ENCODE measurements at regions not wholly inside any gene's neighbourhood (a gene's known extent, or its start where the extent isn't known, plus 50 kb on each side); places are given as distances from the start of the nearest gene placed in this dataset.

DNA sequence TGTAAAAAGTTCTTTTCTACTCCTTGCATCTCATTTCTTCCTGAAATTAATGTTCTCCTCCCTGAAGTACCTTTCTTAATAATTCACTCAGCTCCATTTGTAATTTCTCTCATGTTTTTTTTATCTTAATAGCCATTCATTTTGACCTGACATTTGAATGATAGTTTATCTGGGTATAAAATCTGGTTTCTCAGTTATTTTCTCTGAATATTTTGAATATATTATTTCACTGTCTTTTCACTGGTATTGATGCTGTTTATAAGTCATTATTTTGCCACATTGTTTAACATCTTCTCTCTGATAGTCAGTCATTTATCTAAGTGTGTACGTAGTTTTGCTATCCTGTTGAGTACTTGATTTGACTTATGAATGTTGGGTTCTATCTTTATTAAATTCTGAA lies 68.8 kb upstream of the ARHGAP18 start:
- Mint-ChIP-seq H3K9me3 (peaks cover 14% of the 10 kb centered on the region), H3K4me3 (no peak overlapping the region), H3K36me3 (ENCODE audit: low read depth) (peaks cover 4% of the 10 kb centered on the region), H3K27me3 (peaks cover 10% of the 10 kb centered on the region), H3K27ac (no peak overlapping the region), H3K4me1 (peaks cover 1% of the 10 kb centered on the region)
- POLR2A ChIA-PET = no interaction called here
- CTCF ChIA-PET = no interaction called here
- no peak for DNase-seq

DNA sequence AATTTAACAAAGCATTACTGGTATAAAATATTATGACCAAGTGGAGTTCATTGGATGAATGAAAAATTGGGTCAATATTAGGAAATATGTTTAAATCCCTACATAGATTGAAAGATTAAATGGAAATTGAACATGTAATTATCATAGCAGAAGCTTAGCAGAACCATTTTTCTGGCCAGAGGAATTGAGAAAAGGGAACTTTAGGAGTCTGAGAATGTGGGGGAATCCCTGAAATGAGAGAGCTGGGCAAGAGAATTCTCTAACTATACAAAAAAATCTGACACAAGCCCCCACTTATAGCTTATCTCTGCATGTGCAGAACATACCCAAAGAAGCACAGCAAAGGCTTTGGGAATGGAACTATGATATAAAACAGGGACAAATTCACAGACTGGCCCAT lies 67.4 kb upstream of the ARHGAP18 start:
- ChIA-PET POLR2A (no interaction called here), CTCF (interaction anchor here (0.7 to 3.8 kb wide), 3 partner anchors 10 to 180 kb away, joined by 3 to 23 read pairs (median 3); no protein-coding TSS in a partner anchor)
- no peak overlapping the region for H3K4me3 Mint-ChIP-seq
- H3K9me3 Mint-ChIP-seq = peaks cover 14% of the 10 kb centered on the region
- peaks cover 6% of the 10 kb centered on the region for H3K27me3 Mint-ChIP-seq
- H3K4me1 Mint-ChIP-seq = peaks cover 1% of the 10 kb centered on the region
- peaks cover 4% of the 10 kb centered on the region for H3K36me3 Mint-ChIP-seq (ENCODE audit: low read depth)
- DNase-seq = no peak
- no peak overlapping the region for H3K27ac Mint-ChIP-seq

DNA sequence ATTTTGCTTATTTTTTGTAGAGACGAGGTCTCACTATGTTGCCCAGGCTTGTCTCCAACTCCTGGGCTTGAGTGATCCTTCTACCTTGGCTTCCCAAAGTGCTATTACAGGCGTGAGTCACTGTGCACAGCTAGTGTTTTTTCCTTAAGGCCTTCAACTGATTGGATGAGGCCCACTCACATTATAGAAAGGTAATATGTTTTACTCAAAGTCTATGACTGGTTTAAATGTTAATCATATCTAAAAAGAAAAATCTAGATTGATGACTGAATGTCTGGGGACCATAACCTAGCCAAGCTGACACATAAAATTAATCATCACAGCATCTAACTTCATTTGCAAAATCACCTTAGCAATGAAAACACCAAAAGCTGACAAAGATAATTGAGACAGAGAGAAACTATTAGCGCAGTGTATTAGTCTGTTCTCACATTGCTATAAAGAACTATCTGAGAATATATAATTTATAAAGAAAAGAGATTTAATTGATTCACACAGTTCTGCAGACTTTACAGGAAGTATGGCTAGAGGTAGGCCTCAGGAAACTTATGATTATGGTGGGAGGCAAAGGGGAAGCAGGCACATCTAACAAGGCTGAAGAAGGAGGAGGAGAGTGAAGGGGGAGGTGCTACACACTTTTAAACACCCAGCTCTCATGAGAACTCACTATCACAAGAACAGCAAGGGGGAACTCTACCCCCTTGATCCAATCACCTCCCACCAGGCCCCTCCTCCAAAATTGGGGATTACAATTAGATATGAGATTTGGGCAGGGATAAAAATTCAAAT lies 66.8 kb upstream of the ARHGAP18 start:
- H3K4me3 Mint-ChIP-seq = no peak overlapping the region
- CTCF ChIA-PET = interaction anchor here (0.7 to 3.8 kb wide), 4 partner anchors 9 to 179 kb away, joined by 3 to 23 read pairs (median 8); no protein-coding TSS in a partner anchor
- DNase-seq = no peak

DNA sequence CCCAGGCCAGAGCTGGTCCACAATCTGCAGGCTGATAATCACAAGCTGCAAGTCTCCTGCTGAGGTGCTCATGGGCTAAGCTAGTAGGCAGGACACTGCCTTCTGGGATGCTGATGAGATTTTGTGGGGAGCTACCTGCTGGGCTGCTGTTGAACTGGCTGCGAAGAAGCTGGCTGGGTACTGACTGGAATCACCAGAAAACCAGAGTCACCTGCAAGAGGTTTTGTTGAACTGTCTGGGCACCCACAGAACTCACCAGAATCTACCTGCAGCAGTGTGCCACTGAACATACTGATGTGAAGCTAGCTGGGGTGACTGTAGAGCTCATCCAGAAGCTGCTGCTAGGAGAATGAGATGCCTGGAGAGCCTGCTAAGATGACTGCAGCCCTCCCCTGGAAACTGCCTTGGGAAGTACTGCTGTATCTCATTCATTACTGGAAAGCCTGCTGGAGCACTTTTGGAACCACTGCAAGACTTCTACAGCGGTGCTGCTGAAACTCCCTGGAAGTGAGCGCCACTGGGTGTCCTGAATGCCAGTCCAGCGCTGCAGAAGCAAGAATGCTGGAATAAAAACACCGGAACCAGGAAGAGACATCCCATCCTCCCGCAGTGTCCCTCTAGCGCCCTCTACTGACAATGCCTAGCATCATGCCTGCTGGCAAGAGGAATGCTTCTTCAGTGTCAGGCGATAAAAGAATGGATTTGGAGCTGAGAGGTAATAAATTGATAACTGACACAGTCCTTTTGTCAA lies 64.9 kb upstream of the ARHGAP18 start:
- Mint-ChIP-seq H3K27ac (no peak overlapping the region), H3K36me3 (ENCODE audit: low read depth) (peaks cover 4% of the 10 kb centered on the region), H3K4me3 (no peak overlapping the region), H3K27me3 (peaks cover 22% of the 10 kb centered on the region), H3K4me1 (peaks cover 1% of the 10 kb centered on the region), H3K9me3 (peaks cover 13% of the 10 kb centered on the region)
- ChIA-PET CTCF (interaction anchor here (0.5 to 3.8 kb wide), 26 partner anchors 11 to 639 kb away, joined by 3 to 23 read pairs (median 4); no protein-coding TSS in a partner anchor), POLR2A (no interaction called here)
- DNase-seq = peak; percentile 50

More for the DNA sequence above, 66.8 kb upstream of the ARHGAP18 start:
- POLR2A ChIA-PET = no interaction called here
- peaks cover 4% of the 10 kb centered on the region for H3K36me3 Mint-ChIP-seq (ENCODE audit: low read depth)
- peaks cover 1% of the 10 kb centered on the region for H3K4me1 Mint-ChIP-seq
- H3K9me3 Mint-ChIP-seq = peaks cover 14% of the 10 kb centered on the region
- H3K27me3 Mint-ChIP-seq = peaks cover 10% of the 10 kb centered on the region
- no peak overlapping the region for H3K27ac Mint-ChIP-seq

DNA sequence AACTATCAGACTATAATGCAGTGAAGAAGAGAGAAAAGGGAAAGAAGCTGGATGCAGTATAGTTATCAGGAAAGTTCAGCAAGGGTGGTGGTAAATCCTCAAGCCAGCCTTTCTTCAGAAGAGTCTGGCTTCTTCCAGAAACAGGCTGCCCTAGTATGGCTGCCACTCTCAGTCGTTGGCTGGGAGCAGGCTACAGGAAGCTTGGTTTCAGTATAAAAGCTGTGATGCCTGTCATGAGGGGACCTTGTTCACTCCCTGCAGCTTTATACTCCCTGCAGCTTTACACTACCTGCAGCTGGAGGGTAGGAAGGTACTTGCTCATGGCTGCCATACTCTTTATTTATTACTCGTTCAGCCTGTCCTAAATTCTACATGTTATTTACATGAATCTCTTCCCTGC lies 63.3 kb upstream of the ARHGAP18 start:
- ChIA-PET CTCF (no interaction called here), POLR2A (no interaction called here)
- DNase-seq = no peak
- peaks cover 1% of the 10 kb centered on the region for H3K4me1 Mint-ChIP-seq
- peaks cover 31% of the 10 kb centered on the region for H3K27me3 Mint-ChIP-seq
- peaks cover 4% of the 10 kb centered on the region for H3K9me3 Mint-ChIP-seq
- H3K27ac Mint-ChIP-seq = no peak overlapping the region
- H3K36me3 Mint-ChIP-seq (ENCODE audit: low read depth) = peaks cover 4% of the 10 kb centered on the region
- H3K4me3 Mint-ChIP-seq = no peak overlapping the region

DNA sequence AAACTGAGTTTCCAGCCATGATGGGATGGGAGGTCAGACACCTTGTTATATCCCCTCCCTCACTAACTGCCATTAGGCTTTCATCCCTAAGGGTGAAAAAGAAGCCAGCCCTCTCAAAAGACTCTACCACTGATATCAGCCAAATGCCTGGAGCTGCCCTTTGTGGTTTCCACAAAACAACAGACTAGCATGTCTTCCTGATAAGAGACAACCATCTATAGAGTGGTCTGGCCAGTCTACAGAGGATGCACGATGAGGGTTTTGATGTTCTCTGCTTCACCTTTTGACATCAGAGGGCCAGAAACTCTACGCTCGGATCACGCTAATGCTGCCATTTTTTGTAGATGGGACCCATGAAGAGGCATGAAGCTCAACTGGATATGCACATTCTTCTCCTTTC lies 61.7 kb upstream of the ARHGAP18 start:
- H3K27ac Mint-ChIP-seq = no peak overlapping the region
- ChIA-PET POLR2A (interaction anchor here (1.3 kb wide), 1 partner anchor 29 kb away, joined by 3 read pairs; no protein-coding TSS in a partner anchor), CTCF (no interaction called here)
- H3K4me1 Mint-ChIP-seq = peaks cover 11% of the 10 kb centered on the region
- H3K27me3 Mint-ChIP-seq = peaks cover 36% of the 10 kb centered on the region
- no peak for DNase-seq
- no peak overlapping the region for H3K4me3 Mint-ChIP-seq
- H3K36me3 Mint-ChIP-seq (ENCODE audit: low read depth) = no peaks in the 10 kb centered on the region
- no peaks in the 10 kb centered on the region for H3K9me3 Mint-ChIP-seq

DNA sequence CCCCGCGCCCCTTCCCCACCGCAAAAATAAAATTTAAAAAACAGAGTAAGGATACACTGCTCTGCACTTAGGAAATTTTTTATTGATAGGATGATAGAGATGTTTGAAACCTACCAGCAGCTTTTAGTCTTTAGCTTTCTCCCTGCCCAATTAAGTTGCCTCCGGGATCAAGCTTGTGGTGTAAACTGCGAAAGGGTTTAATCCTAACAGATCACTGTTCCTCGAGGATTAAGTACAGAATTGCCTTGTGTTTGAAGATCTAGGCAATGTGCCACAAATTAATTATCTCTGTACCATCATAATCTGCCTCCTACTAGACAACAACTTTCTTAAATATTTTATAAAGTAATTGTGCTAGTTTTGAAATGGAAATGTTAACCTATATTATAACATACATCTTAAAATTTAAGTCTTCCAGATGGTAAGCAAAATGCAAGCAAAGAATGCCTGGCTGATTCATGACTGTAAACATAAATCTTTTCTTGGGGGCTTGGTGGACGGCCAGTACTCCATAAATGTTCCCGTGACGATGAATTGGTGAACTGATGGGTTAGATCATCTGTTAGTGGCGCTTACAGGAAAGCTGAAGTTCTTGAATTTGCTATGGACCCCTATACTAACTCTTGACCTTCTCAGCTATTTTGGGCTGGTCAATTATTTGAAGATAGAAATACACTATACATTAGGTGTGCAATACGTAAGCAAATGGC lies 58.0 kb upstream of the ARHGAP18 start:
- Mint-ChIP-seq H3K4me3 (peak overlapping the region; percentile 70), H3K36me3 (ENCODE audit: low read depth) (no peaks in the 10 kb centered on the region), H3K9me3 (no peaks in the 10 kb centered on the region), H3K27ac (no peak overlapping the region), H3K4me1 (peaks cover 30% of the 10 kb centered on the region), H3K27me3 (peaks cover 61% of the 10 kb centered on the region)
- DNase-seq = no peak
- ChIA-PET POLR2A (interaction anchor here (1.4 to 2.1 kb wide), 3 partner anchors 19 to 277 kb away, joined by 3 to 10 read pairs (median 7); partner anchors contain the start of gene ARHGAP18), CTCF (interaction anchor here (0.5 to 6.7 kb wide), 9 partner anchors 9 to 269 kb away, joined by 3 to 27 read pairs (median 3); no protein-coding TSS in a partner anchor)

DNA sequence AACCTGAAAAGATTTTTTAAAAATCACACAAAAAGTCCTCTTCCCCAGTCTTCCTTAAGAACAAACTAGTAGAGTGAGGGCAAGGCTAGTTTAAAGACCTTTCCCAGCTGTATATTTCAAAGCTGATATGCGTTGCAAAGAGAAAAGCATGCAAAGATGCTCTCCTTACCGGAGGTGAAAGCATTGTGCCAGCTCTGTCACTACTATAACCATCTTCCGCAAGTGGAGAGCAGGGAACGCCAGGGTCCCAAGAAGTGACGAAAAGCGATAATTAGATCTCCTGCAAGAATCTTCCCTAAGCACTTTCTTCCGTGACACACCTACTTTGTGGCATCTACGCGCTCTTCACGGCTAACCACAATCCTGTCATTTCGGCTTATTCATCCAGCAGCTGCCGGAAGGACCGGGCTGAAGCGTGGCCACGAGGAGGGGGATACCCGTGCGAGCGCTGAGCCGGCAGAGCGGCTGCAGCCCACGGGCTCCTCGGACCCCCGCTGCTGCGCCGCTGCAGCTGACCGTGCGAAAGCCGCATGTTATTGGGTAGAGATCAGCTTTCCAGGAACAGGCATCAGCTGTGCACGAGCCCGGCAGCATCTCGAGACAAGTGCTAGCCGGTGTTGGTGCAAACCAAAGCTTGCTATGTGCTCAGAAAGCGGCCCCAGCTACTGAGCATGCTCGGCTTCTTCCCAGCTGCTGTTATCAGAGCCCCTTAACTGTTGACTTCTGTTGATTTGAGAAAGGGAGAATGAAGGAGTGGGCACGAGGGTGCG lies 57.2 kb upstream of the ARHGAP18 start:
- Mint-ChIP-seq H3K4me1 (peaks cover 30% of the 10 kb centered on the region), H3K4me3 (peak overlapping the region; percentile 70), H3K9me3 (no peaks in the 10 kb centered on the region), H3K27me3 (peaks cover 65% of the 10 kb centered on the region), H3K27ac (peak overlapping the region; percentile 9), H3K36me3 (ENCODE audit: low read depth) (no peaks in the 10 kb centered on the region)
- CTCF ChIA-PET = interaction anchor here (0.6 to 6.7 kb wide), 8 partner anchors 10 to 268 kb away, joined by 3 to 27 read pairs (median 3); no protein-coding TSS in a partner anchor
- POLR2A ChIA-PET = interaction anchor here (1.4 to 2.1 kb wide), 3 partner anchors 18 to 276 kb away, joined by 3 to 10 read pairs (median 7); partner anchors contain the start of gene ARHGAP18
- DNase-seq = peak; percentile 79

DNA sequence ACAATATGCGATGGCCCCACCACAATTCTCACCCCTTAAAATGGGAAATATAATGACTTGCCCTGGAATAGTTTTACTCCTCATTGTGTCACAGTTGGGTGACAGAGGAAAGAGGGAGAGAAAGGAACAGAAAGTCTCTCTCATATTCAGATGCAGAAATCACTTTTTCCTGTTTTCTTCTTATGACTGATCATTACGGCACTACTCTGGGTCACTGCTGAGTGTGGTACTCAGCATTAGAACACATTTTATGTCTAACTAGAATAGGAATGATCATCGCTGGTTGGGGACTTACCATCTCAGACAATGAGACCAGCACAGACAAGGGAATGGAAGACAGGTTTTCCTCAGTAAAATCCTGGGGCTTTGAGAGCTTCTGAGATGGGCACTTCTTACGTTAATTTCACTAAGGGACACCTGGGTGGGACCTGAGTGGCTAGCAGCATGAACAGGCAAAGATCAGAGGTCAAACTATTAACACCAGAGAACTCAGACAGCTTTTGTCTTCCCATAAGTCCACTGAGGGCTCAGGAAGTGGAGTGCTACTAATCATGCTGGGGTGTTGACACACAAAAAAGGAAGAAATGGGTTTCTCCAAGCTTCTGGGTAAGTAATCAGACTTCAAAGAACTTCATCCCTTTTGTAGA lies 54.9 kb upstream of the ARHGAP18 start:
- H3K9me3 Mint-ChIP-seq = no peaks in the 10 kb centered on the region
- no peaks in the 10 kb centered on the region for H3K36me3 Mint-ChIP-seq (ENCODE audit: low read depth)
- no peak overlapping the region for H3K27ac Mint-ChIP-seq
- no peak overlapping the region for H3K4me3 Mint-ChIP-seq
- peaks cover 58% of the 10 kb centered on the region for H3K27me3 Mint-ChIP-seq
- peaks cover 30% of the 10 kb centered on the region for H3K4me1 Mint-ChIP-seq
- POLR2A ChIA-PET = interaction anchor here (0.9 to 2.4 kb wide), 3 partner anchors 8 to 17 kb away, joined by 3 to 10 read pairs (median 5); no protein-coding TSS in a partner anchor
- CTCF ChIA-PET = interaction anchor here (0.8 to 6.7 kb wide), 4 partner anchors 10 to 256 kb away, joined by 4 to 27 read pairs (median 9); no protein-coding TSS in a partner anchor
- DNase-seq = no peak

DNA sequence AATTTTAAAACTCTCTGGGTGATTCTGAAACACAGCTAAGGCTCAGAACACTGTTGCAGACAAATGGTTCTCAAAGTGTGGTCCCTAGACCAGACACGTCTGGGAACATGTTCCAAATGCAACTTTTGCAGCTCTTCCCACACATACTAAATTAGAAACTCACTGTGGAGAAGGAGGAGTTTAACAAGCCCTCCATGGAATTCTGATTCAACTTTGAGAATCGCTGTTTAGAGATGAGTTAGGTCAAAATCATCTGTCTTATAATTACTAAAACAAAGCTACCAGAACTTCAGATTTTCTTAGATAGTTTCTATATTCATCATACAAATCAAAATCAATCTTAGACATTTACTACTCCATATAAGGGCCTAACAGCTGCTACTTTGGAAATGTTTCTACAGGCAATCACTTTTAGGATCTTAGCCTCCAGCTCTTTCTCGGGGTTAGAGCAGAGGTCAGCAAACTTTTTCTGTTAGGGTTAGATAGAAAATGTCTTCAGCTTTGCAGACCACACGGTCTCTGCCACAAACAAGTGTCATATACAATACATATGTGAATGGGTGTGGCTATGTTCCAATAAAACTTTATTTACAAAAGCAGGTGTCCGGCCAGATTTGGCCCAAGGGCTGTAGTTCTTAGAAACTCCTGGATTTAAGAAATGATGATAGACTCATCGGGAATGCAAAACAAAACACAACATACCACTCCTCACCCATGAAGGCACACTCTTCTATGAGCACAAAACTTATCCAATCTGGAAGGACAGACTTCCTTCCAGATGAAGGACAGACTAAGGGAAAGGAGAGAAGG lies 50.0 kb upstream of the ARHGAP18 start:
- ChIA-PET CTCF (interaction anchor here (1.0 to 1.2 kb wide), 3 partner anchors 10 to 162 kb away, joined by 3 to 6 read pairs (median 5); no protein-coding TSS in a partner anchor), POLR2A (no interaction called here)
- Mint-ChIP-seq H3K36me3 (ENCODE audit: low read depth) (no peaks in the 10 kb centered on the region), H3K27me3 (peaks cover 31% of the 10 kb centered on the region), H3K4me1 (peaks cover 5% of the 10 kb centered on the region), H3K9me3 (no peaks in the 10 kb centered on the region), H3K4me3 (no peak overlapping the region), H3K27ac (no peak overlapping the region)
- no peak for DNase-seq

Measured in activated CD4-positive, alpha-beta memory T cell treated with anti-CD3 and anti-CD28 coated beads, Interleukin-2, amount 10 ng/mL, durations not matched to agents 7 days and 5 days (primary cell).